ENCODE measurements at regions not wholly inside any gene's neighbourhood (a gene's known extent, or its start where the extent isn't known, plus 50 kb on each side); places are given as distances from the start of the nearest gene placed in this dataset.

DNA sequence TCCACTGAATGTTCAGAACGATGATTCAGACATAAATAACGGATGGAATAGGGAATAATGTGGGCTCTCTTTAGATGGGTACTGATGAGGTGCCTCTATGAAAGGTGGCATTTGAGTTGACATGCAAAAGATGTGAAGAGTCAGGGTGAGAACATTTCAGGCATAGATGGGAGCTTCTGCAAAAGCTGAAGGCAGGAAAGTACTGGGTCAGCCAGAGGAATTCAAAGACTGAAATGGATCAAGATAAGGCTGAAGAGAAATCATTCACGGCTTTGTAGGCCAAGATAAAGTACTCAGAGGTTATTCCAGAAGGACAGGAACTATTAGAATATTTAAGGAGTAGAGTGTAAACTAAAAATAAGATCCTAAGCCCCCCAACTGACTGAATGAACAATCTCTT lies 189.6 kb upstream of the MCTP2 start:
- ChIA-PET POLR2A (no interaction called here), CTCF (interaction anchor here (0.6 to 1.4 kb wide), 2 partner anchors 78 to 443 kb away, joined by 3 to 4 read pairs; no protein-coding TSS in a partner anchor)
- H3K9me3 ChIP-seq (ENCODE audit: control insufficient read depth, insufficient read depth, low read length): no peaks in the 10 kb centered on the region
- no peaks in the 10 kb centered on the region for H3K27me3 ChIP-seq (ENCODE audit: control insufficient read depth, insufficient read depth, low read length)
- no peak overlapping the region for H3K27ac ChIP-seq (ENCODE audit: low read depth, low read length)
- TF ChIP-seq, protein P1, sequence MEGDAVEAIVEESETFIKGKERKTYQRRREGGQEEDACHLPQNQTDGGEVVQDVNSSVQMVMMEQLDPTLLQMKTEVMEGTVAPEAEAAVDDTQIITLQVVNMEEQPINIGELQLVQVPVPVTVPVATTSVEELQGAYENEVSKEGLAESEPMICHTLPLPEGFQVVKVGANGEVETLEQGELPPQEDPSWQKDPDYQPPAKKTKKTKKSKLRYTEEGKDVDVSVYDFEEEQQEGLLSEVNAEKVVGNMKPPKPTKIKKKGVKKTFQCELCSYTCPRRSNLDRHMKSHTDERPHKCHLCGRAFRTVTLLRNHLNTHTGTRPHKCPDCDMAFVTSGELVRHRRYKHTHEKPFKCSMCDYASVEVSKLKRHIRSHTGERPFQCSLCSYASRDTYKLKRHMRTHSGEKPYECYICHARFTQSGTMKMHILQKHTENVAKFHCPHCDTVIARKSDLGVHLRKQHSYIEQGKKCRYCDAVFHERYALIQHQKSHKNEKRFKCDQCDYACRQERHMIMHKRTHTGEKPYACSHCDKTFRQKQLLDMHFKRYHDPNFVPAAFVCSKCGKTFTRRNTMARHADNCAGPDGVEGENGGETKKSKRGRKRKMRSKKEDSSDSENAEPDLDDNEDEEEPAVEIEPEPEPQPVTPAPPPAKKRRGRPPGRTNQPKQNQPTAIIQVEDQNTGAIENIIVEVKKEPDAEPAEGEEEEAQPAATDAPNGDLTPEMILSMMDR (IDR thresholded peaks at IDR 0.05; ENCODE audit: low read depth, low read length): no peak
- no peak overlapping the region for H3K4me3 ChIP-seq (ENCODE audit: low read depth, low read length)
- no peak for DNase-seq (ENCODE audit: low read depth, low spot score)

- Histone ChIP-seq H3K4me3 (ENCODE audit: low read depth, low read length) (no peak overlapping the region), H3K27ac (ENCODE audit: low read depth, low read length) (no peak overlapping the region), H3K27me3 (ENCODE audit: control insufficient read depth, insufficient read depth, low read length) (no peaks in the 10 kb centered on the region), H3K9me3 (ENCODE audit: control insufficient read depth, insufficient read depth, low read length) (no peaks in the 10 kb centered on the region)
- TF ChIP-seq, protein P1 (IDR thresholded peaks at IDR 0.05; ENCODE audit: low read depth, low read length): no peak
- ChIA-PET CTCF (interaction anchor here (1.0 kb wide), 1 partner anchor 79 kb away, joined by 8 read pairs; no protein-coding TSS in a partner anchor), POLR2A (interaction anchor here (0.7 kb wide), 1 partner anchor 79 kb away, joined by 6 read pairs; no protein-coding TSS in a partner anchor)
- DNase-seq (ENCODE audit: low read depth, low spot score): no peak
Observed at GRCh38 chr15:94040541-94041248, 190.7 kb upstream of the MCTP2 start.

DNA sequence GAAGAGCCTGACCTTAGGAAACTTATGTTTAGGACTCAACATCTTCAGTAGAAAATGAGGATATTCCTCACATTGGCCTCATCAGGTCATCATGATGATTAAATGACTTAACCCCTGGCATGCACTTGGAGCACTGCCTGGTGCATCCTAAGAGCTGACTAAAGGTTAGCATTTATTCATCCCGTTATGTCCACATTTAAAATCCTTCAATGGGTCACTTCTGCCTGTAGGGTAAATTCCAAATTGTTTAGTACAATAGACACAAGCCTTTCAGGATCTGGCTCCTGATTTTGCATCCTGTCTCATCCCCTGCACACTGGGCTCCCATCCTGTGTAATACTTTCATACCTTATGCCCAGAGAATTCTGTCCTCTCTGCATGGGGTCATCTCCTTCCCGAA lies 195.2 kb upstream of the MCTP2 start:
- no peaks in the 10 kb centered on the region for H3K27me3 ChIP-seq (ENCODE audit: control insufficient read depth, insufficient read depth, low read length)
- H3K27ac ChIP-seq (ENCODE audit: low read depth, low read length): no peak overlapping the region
- no peak overlapping the region for H3K4me3 ChIP-seq (ENCODE audit: low read depth, low read length)
- CTCF ChIA-PET: interaction anchor here (1.1 to 1.3 kb wide), 2 partner anchors 39 to 84 kb away, joined by 4 to 8 read pairs; no protein-coding TSS in a partner anchor
- TF ChIP-seq, protein P1 (IDR thresholded peaks at IDR 0.05; ENCODE audit: low read depth, low read length): no peak
- POLR2A ChIA-PET: no interaction called here
- peaks cover 4% of the 10 kb centered on the region; the same call in 1 of the 2 replicates for H3K9me3 ChIP-seq (ENCODE audit: control insufficient read depth, insufficient read depth, low read length)
- no peak for DNase-seq (ENCODE audit: low read depth, low spot score)

DNA sequence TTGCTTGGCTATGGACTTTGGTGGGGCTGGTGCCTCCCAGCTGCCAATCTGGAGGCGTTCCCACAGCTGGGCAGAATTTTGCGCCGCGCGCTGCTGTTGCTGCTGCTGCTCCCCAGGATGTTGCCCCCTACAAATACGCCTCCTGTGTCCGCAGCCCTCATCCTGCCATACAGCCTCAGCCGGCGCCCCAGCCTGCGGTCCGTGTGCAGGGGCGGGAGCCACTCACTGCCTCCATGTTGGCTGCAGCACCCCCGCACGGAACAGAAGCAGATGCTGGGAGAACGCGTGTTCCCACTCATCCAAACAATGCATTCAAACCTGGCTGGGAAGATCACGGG lies 197.7 kb upstream of the MCTP2 start:
- H3K27ac ChIP-seq (ENCODE audit: low read depth, low read length): no peak overlapping the region
- H3K4me3 ChIP-seq (ENCODE audit: low read depth, low read length): no peak overlapping the region
- ChIA-PET POLR2A (no interaction called here), CTCF (interaction anchor here (1.4 kb wide), 1 partner anchor 86 kb away, joined by 6 read pairs; no protein-coding TSS in a partner anchor)
- H3K27me3 ChIP-seq (ENCODE audit: control insufficient read depth, insufficient read depth, low read length): no peaks in the 10 kb centered on the region
- TF ChIP-seq, protein P1 (IDR thresholded peaks at IDR 0.05; ENCODE audit: low read depth, low read length): no peak
- H3K9me3 ChIP-seq (ENCODE audit: control insufficient read depth, insufficient read depth, low read length): peaks cover 4% of the 10 kb centered on the region; the same call in 1 of the 2 replicates
- no peak for DNase-seq (ENCODE audit: low read depth, low spot score)

DNA sequence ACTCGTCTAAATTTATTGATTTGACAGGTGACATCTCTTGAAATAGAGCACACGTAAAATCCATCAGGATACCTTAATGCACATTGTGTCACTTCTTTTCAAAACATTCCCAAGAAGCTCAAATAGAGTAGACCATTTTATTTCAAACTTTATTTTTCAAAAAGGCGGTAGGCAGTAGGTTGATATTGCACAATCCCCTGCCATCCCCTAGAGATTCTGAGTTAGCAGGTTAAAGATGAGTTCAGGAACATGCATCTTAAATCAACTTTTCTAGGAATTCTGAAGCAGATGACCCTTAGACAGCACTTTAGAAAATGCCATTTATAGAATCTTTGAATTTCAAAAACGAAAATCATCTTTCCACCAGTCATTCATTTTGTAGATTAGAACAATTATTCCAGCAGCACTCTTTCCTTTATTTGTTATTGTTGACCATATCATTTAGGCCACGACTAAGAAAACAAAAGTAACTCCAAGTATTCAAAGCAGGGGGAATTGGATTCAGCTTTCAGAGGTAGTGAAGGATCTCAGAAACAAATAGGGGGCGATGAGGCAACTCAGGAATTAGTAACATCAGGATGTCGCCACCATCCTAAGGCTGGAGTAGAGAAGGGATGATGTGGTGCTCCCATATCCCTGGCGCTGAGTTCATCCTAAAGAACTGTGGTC lies 198.2 kb upstream of the MCTP2 start:
- TF ChIP-seq, protein P1 (IDR thresholded peaks at IDR 0.05; ENCODE audit: low read depth, low read length): no peak
- Histone ChIP-seq H3K27ac (ENCODE audit: low read depth, low read length) (no peak overlapping the region), H3K27me3 (ENCODE audit: control insufficient read depth, insufficient read depth, low read length) (no peaks in the 10 kb centered on the region), H3K4me3 (ENCODE audit: low read depth, low read length) (no peak overlapping the region), H3K9me3 (ENCODE audit: control insufficient read depth, insufficient read depth, low read length) (peaks cover 4% of the 10 kb centered on the region; the same call in 1 of the 2 replicates)
- no peak for DNase-seq (ENCODE audit: low read depth, low spot score)
- CTCF ChIA-PET: interaction anchor here (1.4 kb wide), 1 partner anchor 87 kb away, joined by 6 read pairs; no protein-coding TSS in a partner anchor
- POLR2A ChIA-PET: no interaction called here

Data from AG04450 (cell line).